Tibial nerve (tissue), 4 donors: ENCODE measurements at regions not wholly inside any gene's neighbourhood (a gene's known extent, or its start where the extent isn't known, plus 50 kb on each side); places are given as distances from the start of the nearest gene placed in this dataset.
"Not testable (repeated sequence)": the region's sequence is repeated elsewhere in the genome, so short reads cannot be mapped to it uniquely, and the experiment has no call there.

Experiments
- DNase-seq, 2 donors: peaks; one replicate each; pipeline ENCODE4 v3.0.0-alpha.2; 2019; ENCODE audit warnings: low spot score in 2 of 2
- H3K27ac ChIP-seq, 4 donors: fragments of 200-600 bp; sonication (generic) in 3 of 4; one replicate each; pipeline ENCODE4 v1.5.1; 2017 to 2019; ENCODE audit warnings: mild to moderate bottlenecking in 1 of 4
- H3K27me3 ChIP-seq, 2 donors: fragments of 200-600 bp; sonication (generic) in 1 of 2; one replicate each; pipeline versions ENCODE4 v1.5.1 to v1.6.0; 2017 to 2019
- H3K36me3 ChIP-seq, 3 donors: fragments of 200-600 bp; sonication (generic); one replicate each; pipeline ENCODE4 v1.5.1; 2018 to 2019
- H3K4me1 ChIP-seq, 4 donors: fragments of 200-600 bp; sonication (generic) in 3 of 4; one replicate each; pipeline ENCODE4 v1.5.1; 2017 to 2019
- H3K4me3 ChIP-seq, 4 donors: fragments of 200-600 bp; sonication (generic) in 3 of 4; one replicate each; pipeline ENCODE4 v1.5.1; 2017 to 2019; ENCODE audit warnings: mild to moderate bottlenecking in 1 of 4, moderate library complexity in 1 of 4
- H3K9me3 ChIP-seq, 4 donors: fragments of 200-600 bp; sonication (generic) in 3 of 4; one replicate each; pipeline ENCODE4 v1.5.1; 2017 to 2019
- EP300 ChIP-seq, 2 donors: sonication (generic); formaldehyde crosslinking; IDR thresholded peaks; one replicate each; pipeline ENCODE4 v1.6.1; 2017; ENCODE audit warnings: antibody characterized with exemption in 2 of 2, mild to moderate bottlenecking in 1 of 2
- POLR2A ChIP-seq, 2 donors: fragments of 450-650 bp; IDR thresholded peaks; one replicate each; pipeline ENCODE4 v1.6.1; 2017; ENCODE audit warnings: antibody characterized with exemption in 2 of 2, mild to moderate bottlenecking in 2 of 2, moderate library complexity in 2 of 2
- WGBS, 2 donors: methylation state at CpG; one replicate each; pipeline ENCODE4 v1.1.5; 2018; 5-methylcytosine and 5-hydroxymethylcytosine counted together
- TF ChIP-seq, protein P1 (sequence below), 5 experiments: fragments of 200-600 bp in 3 of 5; fragments of 450-650 bp in 2 of 5; sonication (generic) in 3 of 5; IDR thresholded peaks; one replicate each; pipeline ENCODE4 v1.5.1; 2016 to 2019; ENCODE audit warnings: antibody characterized with exemption in 5 of 5, mild to moderate bottlenecking in 3 of 5, moderate library complexity in 2 of 5

GRCh38 chr4:72893354-72894066 is 176.0 kb downstream of the COX18 start:
- Histone ChIP-seq H3K36me3 (no peaks in the 10 kb centered on the region), H3K9me3 (no peaks in the 10 kb centered on the region), H3K27me3 (no peaks in the 10 kb centered on the region), H3K27ac (peak overlapping the region in 2 of 4 donors; percentile 50 to 65), H3K4me3 (no peak overlapping the region), H3K4me1 (peaks cover 0 to 14% (median 0%) of the 10 kb centered on the region in 4 donors)
- WGBS, 2 donors, result 50 to 58% methylated on average over 2 of the region's 2 CpGs
- TF ChIP-seq, protein P1, sequence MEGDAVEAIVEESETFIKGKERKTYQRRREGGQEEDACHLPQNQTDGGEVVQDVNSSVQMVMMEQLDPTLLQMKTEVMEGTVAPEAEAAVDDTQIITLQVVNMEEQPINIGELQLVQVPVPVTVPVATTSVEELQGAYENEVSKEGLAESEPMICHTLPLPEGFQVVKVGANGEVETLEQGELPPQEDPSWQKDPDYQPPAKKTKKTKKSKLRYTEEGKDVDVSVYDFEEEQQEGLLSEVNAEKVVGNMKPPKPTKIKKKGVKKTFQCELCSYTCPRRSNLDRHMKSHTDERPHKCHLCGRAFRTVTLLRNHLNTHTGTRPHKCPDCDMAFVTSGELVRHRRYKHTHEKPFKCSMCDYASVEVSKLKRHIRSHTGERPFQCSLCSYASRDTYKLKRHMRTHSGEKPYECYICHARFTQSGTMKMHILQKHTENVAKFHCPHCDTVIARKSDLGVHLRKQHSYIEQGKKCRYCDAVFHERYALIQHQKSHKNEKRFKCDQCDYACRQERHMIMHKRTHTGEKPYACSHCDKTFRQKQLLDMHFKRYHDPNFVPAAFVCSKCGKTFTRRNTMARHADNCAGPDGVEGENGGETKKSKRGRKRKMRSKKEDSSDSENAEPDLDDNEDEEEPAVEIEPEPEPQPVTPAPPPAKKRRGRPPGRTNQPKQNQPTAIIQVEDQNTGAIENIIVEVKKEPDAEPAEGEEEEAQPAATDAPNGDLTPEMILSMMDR (IDR thresholded peaks at IDR 0.05), result no peak
- no peak for DNase-seq

DNA sequence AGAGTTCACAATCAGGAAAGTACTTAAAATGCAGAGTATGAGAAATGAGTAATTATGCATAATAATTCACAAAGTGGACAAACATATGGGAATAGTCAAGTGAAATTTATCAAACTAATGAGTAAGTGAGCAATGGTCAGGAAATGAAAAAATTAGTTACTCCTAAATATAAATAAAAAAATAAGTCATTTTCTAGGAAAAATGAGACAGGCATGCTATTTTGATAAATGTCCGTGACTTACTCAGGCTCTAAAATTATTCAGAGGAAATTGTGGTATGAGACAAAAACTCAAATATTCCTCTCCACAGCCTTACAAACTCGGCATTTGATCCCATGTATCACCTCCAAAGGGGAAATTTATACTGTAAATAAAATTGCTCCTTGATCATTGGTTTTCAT is 181.2 kb downstream of the COX18 start:
- Histone ChIP-seq H3K36me3 (no peaks in the 10 kb centered on the region), H3K4me3 (no peak overlapping the region), H3K9me3 (no peaks in the 10 kb centered on the region), H3K4me1 (peaks cover 0 to 10% (median 0%) of the 10 kb centered on the region in 4 donors), H3K27me3 (no peaks in the 10 kb centered on the region), H3K27ac (no peak overlapping the region)
- no peak for TF ChIP-seq EP300 (IDR thresholded peaks at IDR 0.05)
- TF ChIP-seq, protein P1 (IDR thresholded peaks at IDR 0.05), result no peak
- no peak for TF ChIP-seq POLR2A (IDR thresholded peaks at IDR 0.05)
- WGBS, 2 donors, result 67 to 72% methylated on average over 2 of the region's 2 CpGs
- DNase-seq, result no peak

- no peak overlapping the region for H3K27ac ChIP-seq
- no peak overlapping the region for H3K4me3 ChIP-seq
- H3K27me3 ChIP-seq, result no peaks in the 10 kb centered on the region
- H3K36me3 ChIP-seq, result no peaks in the 10 kb centered on the region
- TF ChIP-seq, protein P1 (IDR thresholded peaks at IDR 0.05), result no peak
- TF ChIP-seq EP300 (IDR thresholded peaks at IDR 0.05) (no peak), POLR2A (IDR thresholded peaks at IDR 0.05) (no peak)
- no peaks in the 10 kb centered on the region for H3K4me1 ChIP-seq
- peaks cover 0 to 6% (median 0%) of the 10 kb centered on the region in 4 donors for H3K9me3 ChIP-seq
- DNase-seq, result no peak
- 65 to 70% methylated on average over 4 of the region's 4 CpGs for WGBS, 2 donors
Observed at GRCh38 chr4:72887152-72887551, 182.4 kb downstream of the COX18 start.

GRCh38 chr4:72886602-72887001 is 182.9 kb downstream of the COX18 start:
- Histone ChIP-seq H3K27me3 (no peaks in the 10 kb centered on the region), H3K27ac (no peak overlapping the region), H3K4me1 (no peaks in the 10 kb centered on the region), H3K9me3 (peaks cover 0 to 6% (median 0%) of the 10 kb centered on the region in 4 donors), H3K4me3 (no peak overlapping the region), H3K36me3 (no peaks in the 10 kb centered on the region)
- no peak for DNase-seq
- 91 to 100% methylated on average over 1 of the region's 1 CpG for WGBS, 2 donors
- TF ChIP-seq, protein P1 (IDR thresholded peaks at IDR 0.05), result no peak
- TF ChIP-seq EP300 (IDR thresholded peaks at IDR 0.05), result no peak
- TF ChIP-seq POLR2A (IDR thresholded peaks at IDR 0.05), result no peak

- H3K27ac ChIP-seq, H3K4me1 ChIP-seq, H3K27me3 ChIP-seq, H3K36me3 ChIP-seq, H3K9me3 ChIP-seq, DNase-seq, H3K4me3 ChIP-seq: not testable (repeated sequence)
- WGBS, 2 donors, result 88 to 90% methylated on average over 7 of the region's 7 CpGs
Observed at GRCh38 chr4:72884225-72884624, 185.3 kb downstream of the COX18 start.
